DMS53 treated with DMSO at 0.1 percent for 48 hours (cell line): ENCODE measurements at regions not wholly inside any gene's neighbourhood (a gene's known extent, or its start where the extent isn't known, plus 50 kb on each side); places are given as distances from the start of the nearest gene placed in this dataset.
A peak's percentile ranks its signal among the peaks of the same experiment; 100 is the strongest.
"Not testable (repeated sequence)": the region's sequence is repeated elsewhere in the genome, so short reads cannot be mapped to it uniquely, and the experiment has no call there.

ENCODE experiments used
- DNase-seq: peaks from one replicate; lab custom pipeline; 2025; ENCODE audit not compliant: unreplicated experiment; lab: John Stamatoyannopoulos, UW

- not testable (repeated sequence) for DNase-seq
Measured at GRCh38 chr7:53495181-53495580, 459.7 kb downstream of the POM121L12 start.

GRCh38 chr7:53500076-53500475 lies 464.6 kb downstream of the POM121L12 start:
- no peak for DNase-seq

- no peak for DNase-seq
Measured at GRCh38 chr7:53504914-53505313, 469.5 kb downstream of the POM121L12 start.

GRCh38 chr7:53518319-53518718 lies 482.9 kb downstream of the POM121L12 start:
- no peak for DNase-seq

- no peak for DNase-seq
Measured at GRCh38 chr7:53520841-53521240, 485.4 kb downstream of the POM121L12 start.

- DNase-seq, result no peak
Measured at GRCh38 chr7:53521638-53522184, 486.3 kb downstream of the POM121L12 start.

- DNase-seq, result no peak
Measured at GRCh38 chr7:53539558-53539957, 504.1 kb downstream of the POM121L12 start.

GRCh38 chr7:53541475-53541874 lies 506.0 kb downstream of the POM121L12 start:
- DNase-seq, result peak; percentile 37

GRCh38 chr7:53542157-53542556 lies 506.7 kb downstream of the POM121L12 start:
- DNase-seq, result no peak
